Endothelial cell of umbilical vein (primary cell): ENCODE measurements at regions not wholly inside any gene's neighbourhood (a gene's known extent, or its start where the extent isn't known, plus 50 kb on each side); places are given as distances from the start of the nearest gene placed in this dataset.

Source experiments
- BruUV-seq: library from RNA; stranded (reverse); fragments of 400-500 nt; replicated peaks from 2 replicates; lab custom pipeline; 2021; lab: Mats Ljungman, UMichigan
- CTCF ChIA-PET: fragments of 300-600, 350-600 bp; sonication (Branson Sonifier 250); formaldehyde crosslinking; loops from one replicate; lab custom pipeline; 2021; ENCODE audit warnings: antibody characterized with exemption, inconsistent platforms; lab: Charles Lee
- POLR2A ChIA-PET: fragments of 300-600, 350-600 bp; sonication (Branson Sonifier 250); formaldehyde crosslinking; loops from one replicate; lab custom pipeline; 2021; ENCODE audit warnings: antibody characterized with exemption, inconsistent platforms; lab: Charles Lee
- DNase-seq: peaks from one replicate; pipeline ENCODE4 v3.0.0-alpha.2; 2011; ENCODE audit warnings: low read depth, low spot score
- FAIRE-seq: peaks from 2 replicates; lab custom pipeline; 2011; peaks lifted over from hg19 to GRCh38; lab: Jason Lieb, UNC
- H2AFZ ChIP-seq: 2 replicates; pipeline ENCODE4 v1.6.0; 2012; ENCODE audit warnings: low read depth, low read length, control low read depth, inconsistent platforms
- H3K27ac ChIP-seq: 2 replicates; pipeline ENCODE4 v1.5.1; 2011; ENCODE audit warnings: low read depth, mild to moderate bottlenecking, control low read depth, low read length, moderate library complexity; ENCODE audit not compliant: insufficient read depth
- H3K27me3 ChIP-seq, 2 experiments: 2 replicates each; pipeline versions ENCODE4 v1.6.0 to v1.6.1; 2011; ENCODE audit warnings: low read length in 2 of 2, mixed read lengths in 1 of 2; ENCODE audit not compliant: control insufficient read depth in 2 of 2, insufficient read depth in 2 of 2
- H3K36me3 ChIP-seq, 2 experiments: 2 replicates in 1 of 2; 3 replicates in 1 of 2; pipeline ENCODE4 v1.5.1; 2011; ENCODE audit warnings: low read length in 2 of 2, mild to moderate bottlenecking in 1 of 2, moderate library complexity in 1 of 2; ENCODE audit not compliant: control insufficient read depth in 2 of 2, insufficient read depth in 2 of 2; ENCODE audit errors: extremely low read depth in 1 of 2
- H3K4me1 ChIP-seq: 3 replicates; pipeline ENCODE4 v1.5.1; 2011; ENCODE audit warnings: mild to moderate bottlenecking, low read length; ENCODE audit not compliant: control insufficient read depth, insufficient read depth; ENCODE audit errors: extremely low read depth
- H3K4me2 ChIP-seq: 2 replicates; pipeline ENCODE4 v1.6.1; 2011; ENCODE audit warnings: low read length, control low read depth, mixed read lengths; ENCODE audit not compliant: insufficient read depth
- H3K4me3 ChIP-seq, 3 experiments: fragments of 200-600 bp in 1 of 3; sonication (generic), shearing (Covaris generic) in 1 of 3; replicated peaks in 1 of 3; 2 replicates each; pipeline ENCODE4 v1.5.1; 2011 to 2016; ENCODE audit warnings: control low read depth in 3 of 3, low read length in 3 of 3, mild to moderate bottlenecking in 2 of 3, inconsistent platforms in 1 of 3, low read depth in 1 of 3, moderate library complexity in 1 of 3; ENCODE audit not compliant: insufficient read depth in 1 of 3
- H3K79me2 ChIP-seq: 2 replicates; pipeline ENCODE4 v1.6.0; 2012; ENCODE audit warnings: low read length, inconsistent platforms; ENCODE audit not compliant: control insufficient read depth, insufficient read depth
- H3K9ac ChIP-seq: replicated peaks from 2 replicates; pipeline ENCODE3; 2011; ENCODE audit warnings: low read length, control low read depth; ENCODE audit not compliant: insufficient read depth; ENCODE audit errors: extremely low read depth
- H3K9me1 ChIP-seq: replicated peaks from 3 replicates; pipeline ENCODE4 v1.6.0; 2011; ENCODE audit warnings: mild to moderate bottlenecking, low read length; ENCODE audit not compliant: control insufficient read depth, insufficient read depth; ENCODE audit errors: extremely low read depth
- H3K9me3 ChIP-seq: replicated peaks from 2 replicates; pipeline ENCODE4 v1.5.1; 2012; ENCODE audit warnings: low read length, inconsistent platforms; ENCODE audit not compliant: control insufficient read depth, insufficient read depth
- H4K20me1 ChIP-seq: replicated peaks from 2 replicates; pipeline ENCODE3; 2011; ENCODE audit warnings: mild to moderate bottlenecking, low read length; ENCODE audit not compliant: control insufficient read depth, insufficient read depth; ENCODE audit errors: extremely low read depth
- CTCF ChIP-seq, 2 donors: IDR thresholded peaks; 1 replicate in 1 of 2; 2 replicates in 1 of 2; pipeline ENCODE4 v1.5.1; 2011; ENCODE audit warnings: low read length in 2 of 2, mild to moderate bottlenecking in 2 of 2, moderate library complexity in 2 of 2, control low read depth in 1 of 2, inconsistent platforms in 1 of 2, low read depth in 1 of 2; ENCODE audit not compliant: insufficient read depth in 1 of 2; ENCODE audit errors: extremely low read depth in 1 of 2
- EZH2 ChIP-seq: IDR thresholded peaks from 2 replicates; pipeline ENCODE4 v1.6.1; 2012; ENCODE audit warnings: borderline replicate concordance, low read depth, mild to moderate bottlenecking, moderate library complexity, low read length, inconsistent platforms; ENCODE audit not compliant: severe bottlenecking
- FOS ChIP-seq: IDR thresholded peaks from 2 replicates; pipeline ENCODE4 v1.6.1; 2011; ENCODE audit warnings: mild to moderate bottlenecking, low read length, moderate library complexity, borderline replicate concordance; ENCODE audit not compliant: insufficient read depth
- GATA2 ChIP-seq: IDR thresholded peaks from 2 replicates; pipeline ENCODE4 v1.7.0; 2011; ENCODE audit warnings: low read depth, mild to moderate bottlenecking, moderate library complexity, mixed read lengths, low read length; ENCODE audit not compliant: insufficient read length, insufficient read depth
- JUN ChIP-seq: IDR thresholded peaks from 2 replicates; pipeline ENCODE4 v1.6.1; 2011; ENCODE audit warnings: borderline replicate concordance, low read depth; ENCODE audit not compliant: insufficient read length, insufficient read depth
- MAX ChIP-seq: IDR thresholded peaks from 2 replicates; pipeline ENCODE4 v1.6.1; 2011; ENCODE audit not compliant: insufficient read depth, insufficient read length
- MYC ChIP-seq: IDR thresholded peaks from one replicate; pipeline ENCODE4 v1.6.1; 2011; ENCODE audit warnings: mild to moderate bottlenecking, low read depth, low read length
- POLR2A ChIP-seq: IDR thresholded peaks from 2 replicates; pipeline ENCODE4 v1.6.1; 2012; ENCODE audit warnings: low read depth, mild to moderate bottlenecking, control low read depth, low read length
- POLR2AphosphoS5 ChIP-seq: IDR thresholded peaks from 2 replicates; pipeline ENCODE4 v1.6.1; 2012; ENCODE audit warnings: low read depth, mild to moderate bottlenecking, control low read depth, low read length, moderate library complexity; ENCODE audit not compliant: insufficient read depth
- dilution Hi-C: fragments of 300-500 bp; cut with MboI; formaldehyde crosslinking; loops from one replicate; pipeline ENCODE4 v1.15.0; 2019; ENCODE audit warnings: low sequenced_read_pairs; ENCODE audit not compliant: extremely low pct_ligation_motif_present
- intact Hi-C: fragments of 100-400 bp; cut with micrococcal nuclease; formaldehyde crosslinking; loops from one replicate; pipeline ENCODE4 v1.10.0; 2022

- Histone ChIP-seq H3K4me2 (no peak overlapping the region), H3K79me2 (no peaks in the 10 kb centered on the region), H3K9me1 (no peaks in the 10 kb centered on the region), H3K27ac (no peak overlapping the region), H3K4me1 (no peaks in the 10 kb centered on the region), H3K27me3 (no peaks in the 10 kb centered on the region), H3K9me3 (no peaks in the 10 kb centered on the region), H3K4me3 (no peak overlapping the region), H4K20me1 (no peaks in the 10 kb centered on the region), H3K9ac (no peak overlapping the region), H2AFZ (no peak overlapping the region), H3K36me3 (no peaks in the 10 kb centered on the region)
- intact Hi-C loops (no loop called here), dilution Hi-C loops (no loop called here)
- POLR2A ChIA-PET = no interaction called here
- TF ChIP-seq MYC = no peak
- TF ChIP-seq EZH2 = no peak
- no peak for TF ChIP-seq FOS
- TF ChIP-seq CTCF (IDR thresholded peaks at IDR 0.05; ENCODE audit: extremely low read depth in 1 of 2, insufficient read depth in 1 of 2, low read depth in 1 of 2, low read length in 2 of 2) = no peak
- no peak for TF ChIP-seq GATA2
- TF ChIP-seq POLR2A = no peak
- TF ChIP-seq POLR2AphosphoS5 = no peak
- no peak for TF ChIP-seq JUN
- TF ChIP-seq MAX = no peak
- no TSS peak for BruUV-seq
- DNase-seq (no peak), FAIRE-seq (no peak)
- CTCF ChIA-PET = no interaction called here
Measured at GRCh38 chr5:79888643-79889042, 102.4 kb downstream of the MTX3 start.
